Thoracic aorta (tissue), 2 donors: ENCODE measurements at regions not wholly inside any gene's neighbourhood (a gene's known extent, or its start where the extent isn't known, plus 50 kb on each side); places are given as distances from the start of the nearest gene placed in this dataset.

Experiments used
- ATAC-seq: fragments of 150-250 bp; one replicate; pipeline ENCODE4 v1.8.0; 2017; ENCODE audit warnings: low read depth; ENCODE audit not compliant: insufficient number of reproducible peaks, low FRiP score
- DNase-seq: peaks from one replicate; pipeline ENCODE4 v3.0.0-alpha.2; 2020; ENCODE audit warnings: low spot score
- H3K27ac ChIP-seq, 2 donors: fragments of 200-600 bp; sonication (generic); 1 replicate in 1 of 2; 2 replicates in 1 of 2; pipeline ENCODE4 v1.5.1; 2016; ENCODE audit warnings: mild to moderate bottlenecking in 2 of 2, moderate library complexity in 2 of 2
- H3K27me3 ChIP-seq: fragments of 200-600 bp; sonication (generic); replicated peaks from 2 replicates; pipeline ENCODE4 v1.6.0; 2016; ENCODE audit warnings: mild to moderate bottlenecking; ENCODE audit not compliant: insufficient read depth
- H3K36me3 ChIP-seq: fragments of 200-600 bp; sonication (generic); one replicate; pipeline ENCODE4 v1.5.1; 2016
- H3K4me1 ChIP-seq, 2 donors: fragments of 200-600 bp; sonication (generic); 1 replicate in 1 of 2; 2 replicates in 1 of 2; pipeline versions ENCODE4 v1.5.1 to v1.6.0; 2016; ENCODE audit warnings: low read depth in 2 of 2, mild to moderate bottlenecking in 1 of 2; ENCODE audit not compliant: control insufficient read depth in 1 of 2
- H3K4me3 ChIP-seq: fragments of 200-600 bp; sonication (generic); 2 replicates; pipeline ENCODE4 v1.5.1; 2016; ENCODE audit warnings: mild to moderate bottlenecking
- H3K9me3 ChIP-seq: fragments of 200-600 bp; sonication (generic); 2 replicates; pipeline ENCODE4 v1.5.1; 2016
- CTCF ChIP-seq: fragments of 200-600 bp; sonication (generic); IDR thresholded peaks from one replicate; pipeline ENCODE4 v1.5.1; 2019; ENCODE audit warnings: antibody characterized with exemption

DNA sequence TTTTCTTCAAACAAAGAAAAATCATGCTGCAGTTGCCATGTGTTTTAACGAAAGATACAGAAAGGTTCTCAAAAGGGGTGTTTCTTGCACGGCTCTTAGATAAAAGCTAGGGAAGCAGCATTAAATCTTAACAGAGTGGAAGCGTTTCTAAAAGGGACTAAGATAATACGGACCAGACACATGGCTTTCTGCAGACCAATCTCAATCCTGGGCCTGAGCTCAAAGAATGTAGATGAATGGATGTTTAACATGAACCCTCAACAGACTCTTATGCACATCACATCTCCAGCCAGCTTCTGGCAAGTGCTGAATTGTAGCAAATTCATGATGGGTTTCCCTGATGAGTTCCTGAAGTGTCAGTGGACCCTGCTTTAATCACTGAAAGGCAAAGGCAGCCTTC is 80.2 kb upstream of the COX10 start:
- ATAC-seq (no peak), DNase-seq (no peak)
- H3K27me3 ChIP-seq, result no peaks in the 10 kb centered on the region
- no peak overlapping the region for H3K27ac ChIP-seq
- no peaks in the 10 kb centered on the region for H3K36me3 ChIP-seq
- no peak for TF ChIP-seq CTCF
- H3K4me1 ChIP-seq, result no peaks in the 10 kb centered on the region
- no peak overlapping the region for H3K4me3 ChIP-seq
- H3K9me3 ChIP-seq, result no peaks in the 10 kb centered on the region

- DNase-seq (no peak), ATAC-seq (no peak)
- no peaks in the 10 kb centered on the region for H3K36me3 ChIP-seq
- no peak overlapping the region for H3K4me3 ChIP-seq
- no peak overlapping the region for H3K27ac ChIP-seq
- no peak for TF ChIP-seq CTCF
- H3K9me3 ChIP-seq, result no peaks in the 10 kb centered on the region
- no peaks in the 10 kb centered on the region for H3K4me1 ChIP-seq
- no peaks in the 10 kb centered on the region for H3K27me3 ChIP-seq
Measured at GRCh38 chr17:13993106-13993505, 76.2 kb upstream of the COX10 start.

DNA sequence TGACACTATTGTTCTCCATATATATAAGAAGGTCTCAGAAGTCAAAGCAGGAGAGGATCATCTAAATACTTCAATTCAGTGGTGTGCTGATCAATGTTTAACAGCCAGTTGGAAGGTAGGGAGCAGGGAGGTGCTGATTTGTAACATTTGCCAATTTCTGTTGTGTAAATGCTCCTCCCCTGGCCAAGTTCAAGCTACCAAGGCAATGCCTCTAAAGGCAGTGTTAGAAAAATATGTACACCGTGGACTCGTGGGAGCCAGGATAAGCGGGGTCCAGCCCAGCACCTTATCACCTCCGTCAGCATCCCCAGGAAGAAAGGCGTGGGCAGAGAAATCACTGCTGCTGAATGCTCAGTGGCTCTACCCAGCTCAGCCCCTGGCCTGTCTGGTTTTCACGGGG is 75.3 kb upstream of the COX10 start:
- ATAC-seq (no peak), DNase-seq (no peak)
- no peaks in the 10 kb centered on the region for H3K4me1 ChIP-seq
- H3K4me3 ChIP-seq, result no peak overlapping the region
- no peak overlapping the region for H3K27ac ChIP-seq
- H3K27me3 ChIP-seq, result no peaks in the 10 kb centered on the region
- no peaks in the 10 kb centered on the region for H3K9me3 ChIP-seq
- H3K36me3 ChIP-seq, result no peaks in the 10 kb centered on the region
- TF ChIP-seq CTCF, result no peak

- no peaks in the 10 kb centered on the region for H3K27me3 ChIP-seq
- H3K4me3 ChIP-seq, result no peak overlapping the region
- ATAC-seq (no peak), DNase-seq (no peak)
- no peaks in the 10 kb centered on the region for H3K9me3 ChIP-seq
- no peaks in the 10 kb centered on the region for H3K36me3 ChIP-seq
- no peak overlapping the region for H3K27ac ChIP-seq
- no peak for TF ChIP-seq CTCF
- no peaks in the 10 kb centered on the region for H3K4me1 ChIP-seq
Measured at GRCh38 chr17:13995856-13996271, 73.4 kb upstream of the COX10 start.

- no peak for TF ChIP-seq CTCF
- Histone ChIP-seq H3K9me3 (no peaks in the 10 kb centered on the region), H3K4me3 (no peak overlapping the region), H3K27me3 (no peaks in the 10 kb centered on the region), H3K36me3 (no peaks in the 10 kb centered on the region), H3K27ac (no peak overlapping the region), H3K4me1 (no peaks in the 10 kb centered on the region)
- DNase-seq, result no peak
- ATAC-seq, result no peak
Measured at GRCh38 chr17:13996276-13996675, 73.0 kb upstream of the COX10 start.
